Keratinocyte (primary cell): ENCODE measurements at regions not wholly inside any gene's neighbourhood (a gene's known extent, or its start where the extent isn't known, plus 50 kb on each side); places are given as distances from the start of the nearest gene placed in this dataset.

Source experiments
- DNase-seq: peaks from one replicate; pipeline ENCODE4 v3.0.0-alpha.2; 2011; ENCODE audit warnings: low read depth, missing footprints, low spot score
- FAIRE-seq: peaks from 2 replicates; lab custom pipeline; 2011; peaks lifted over from hg19 to GRCh38; lab: Jason Lieb, UNC
- H2AFZ ChIP-seq: 2 replicates; pipeline ENCODE4 v1.6.0; 2012; ENCODE audit warnings: low read length, control low read depth, inconsistent platforms; ENCODE audit not compliant: control insufficient read depth
- H3K27ac ChIP-seq: 2 replicates; pipeline ENCODE4 v1.5.1; 2011; ENCODE audit warnings: low read length; ENCODE audit not compliant: control insufficient read depth, insufficient read depth
- H3K27me3 ChIP-seq: 3 replicates; pipeline ENCODE4 v1.6.0; 2011; ENCODE audit warnings: low read length; ENCODE audit not compliant: control insufficient read depth, insufficient read depth; ENCODE audit errors: extremely low read depth
- H3K36me3 ChIP-seq, 2 experiments: 2 replicates in 1 of 2; 3 replicates in 1 of 2; pipeline ENCODE4 v1.5.1; 2011; ENCODE audit warnings: low read length in 2 of 2, mild to moderate bottlenecking in 1 of 2; ENCODE audit not compliant: control insufficient read depth in 2 of 2, insufficient read depth in 2 of 2; ENCODE audit errors: extremely low read depth in 1 of 2
- H3K4me1 ChIP-seq: 3 replicates; pipeline ENCODE4 v1.5.1; 2011; ENCODE audit warnings: low read length; ENCODE audit not compliant: control insufficient read depth, insufficient read depth; ENCODE audit errors: extremely low read depth
- H3K4me2 ChIP-seq: 3 replicates; pipeline ENCODE4 v1.6.0; 2011; ENCODE audit warnings: low read depth, low read length; ENCODE audit not compliant: control insufficient read depth, insufficient read depth; ENCODE audit errors: extremely low read depth
- H3K4me3 ChIP-seq, 3 experiments: fragments of 200-600 bp in 1 of 3; sonication (generic) in 1 of 3; 2 replicates in 2 of 3; 3 replicates in 1 of 3; pipeline ENCODE4 v1.5.1; 2011 to 2016; ENCODE audit warnings: low read length in 3 of 3, mild to moderate bottlenecking in 3 of 3, control low read depth in 2 of 3, inconsistent platforms in 1 of 3, low read depth in 1 of 3, mixed read lengths in 1 of 3, mixed run types in 1 of 3, moderate library complexity in 1 of 3; ENCODE audit not compliant: control insufficient read depth in 2 of 3, insufficient read depth in 2 of 3; ENCODE audit errors: extremely low read depth in 1 of 3
- H3K79me2 ChIP-seq: 2 replicates; pipeline ENCODE4 v1.6.0; 2012; ENCODE audit warnings: low read length; ENCODE audit not compliant: control insufficient read depth, insufficient read depth
- H3K9ac ChIP-seq: 3 replicates; pipeline ENCODE4 v1.6.0; 2011; ENCODE audit warnings: low read length; ENCODE audit not compliant: control insufficient read depth, insufficient read depth; ENCODE audit errors: extremely low read depth
- H3K9me1 ChIP-seq: 3 replicates; pipeline ENCODE4 v1.6.0; 2011; ENCODE audit warnings: low read length; ENCODE audit not compliant: control insufficient read depth, insufficient read depth; ENCODE audit errors: extremely low read depth
- H3K9me3 ChIP-seq: 2 replicates; pipeline ENCODE4 v1.5.1; 2012; ENCODE audit warnings: low read depth, low read length; ENCODE audit not compliant: control insufficient read depth
- H4K20me1 ChIP-seq: 3 replicates; pipeline ENCODE4 v1.6.0; 2011; ENCODE audit warnings: low read length; ENCODE audit not compliant: control insufficient read depth, insufficient read depth; ENCODE audit errors: extremely low read depth
- CTCF ChIP-seq, 3 experiments: IDR thresholded peaks in 1 of 3; conservative IDR thresholded peaks in 1 of 3; optimal IDR thresholded peaks in 1 of 3; 2 replicates in 2 of 3; 3 replicates in 1 of 3; pipeline versions ENCODE3 to v1.5.1; 2011; ENCODE audit warnings: low read length in 3 of 3, mild to moderate bottlenecking in 3 of 3, moderate library complexity in 2 of 3, control low read depth in 1 of 3, inconsistent platforms in 1 of 3; ENCODE audit not compliant: insufficient read depth in 2 of 3; ENCODE audit errors: extremely low read depth in 1 of 3
- EZH2 ChIP-seq: IDR thresholded peaks from one replicate; pipeline ENCODE4 v1.6.1; 2012; ENCODE audit warnings: inconsistent platforms, mild to moderate bottlenecking, low read length, moderate library complexity
- dilution Hi-C: fragments of 300-500 bp; cut with MboI; formaldehyde crosslinking; loops from one replicate; pipeline ENCODE4 v1.7.0; 2020; ENCODE audit warnings: low sequenced_read_pairs; ENCODE audit not compliant: extremely low pct_ligation_motif_present

- DNase-seq (no peak), FAIRE-seq (no peak)
- Histone ChIP-seq H3K9ac (no peak overlapping the region), H3K9me3 (no peaks in the 10 kb centered on the region), H4K20me1 (no peaks in the 10 kb centered on the region), H3K27ac (no peak overlapping the region), H2AFZ (no peak overlapping the region), H3K9me1 (no peaks in the 10 kb centered on the region), H3K27me3 (no peaks in the 10 kb centered on the region), H3K4me3 (no peak overlapping the region), H3K4me1 (no peaks in the 10 kb centered on the region), H3K79me2 (no peaks in the 10 kb centered on the region), H3K36me3 (no peaks in the 10 kb centered on the region), H3K4me2 (no peak overlapping the region)
- TF ChIP-seq EZH2, result no peak
- no peak for TF ChIP-seq CTCF (optimal IDR thresholded peaks at IDR 0.05 in 1 of 3, IDR thresholded peaks at IDR 0.05 in 1 of 3, conservative IDR thresholded peaks at IDR 0.05 in 1 of 3; ENCODE audit: extremely low read depth in 1 of 3, insufficient read depth in 2 of 3, low read length in 3 of 3)
- dilution Hi-C loops, result no loop called here
Observed at GRCh38 chr2:191533693-191534180, 144.2 kb upstream of the NABP1 start.

- H3K4me3 ChIP-seq, result no peak overlapping the region
- no peak for TF ChIP-seq EZH2
- TF ChIP-seq CTCF (optimal IDR thresholded peaks at IDR 0.05 in 1 of 3, IDR thresholded peaks at IDR 0.05 in 1 of 3, conservative IDR thresholded peaks at IDR 0.05 in 1 of 3; ENCODE audit: extremely low read depth in 1 of 3, insufficient read depth in 2 of 3, low read length in 3 of 3), result no peak
- H3K79me2 ChIP-seq, result no peaks in the 10 kb centered on the region
- H2AFZ ChIP-seq, result no peak overlapping the region
- no peak overlapping the region for H3K9ac ChIP-seq
- no peaks in the 10 kb centered on the region for H3K27me3 ChIP-seq
- no peak overlapping the region for H3K4me2 ChIP-seq
- H3K9me3 ChIP-seq, result no peaks in the 10 kb centered on the region
- H4K20me1 ChIP-seq, result no peaks in the 10 kb centered on the region
- H3K4me1 ChIP-seq, result no peaks in the 10 kb centered on the region
- dilution Hi-C loops, result no loop called here
- no peak overlapping the region for H3K27ac ChIP-seq
- H3K36me3 ChIP-seq, result no peaks in the 10 kb centered on the region
- DNase-seq (no peak), FAIRE-seq (no peak)
- H3K9me1 ChIP-seq, result no peaks in the 10 kb centered on the region
Observed at GRCh38 chr2:191537921-191538320, 140.0 kb upstream of the NABP1 start.
